Upper lobe of left lung (tissue), 4 donors: ENCODE measurements at regions not wholly inside any gene's neighbourhood (a gene's known extent, or its start where the extent isn't known, plus 50 kb on each side); places are given as distances from the start of the nearest gene placed in this dataset.

Source experiments
- POLR2A ChIP-seq, 4 donors: fragments of 450-650 bp; IDR thresholded peaks; one replicate each; pipeline ENCODE4 v1.5.1; 2016 to 2017; ENCODE audit warnings: antibody characterized with exemption in 4 of 4, mild to moderate bottlenecking in 2 of 4
- TF ChIP-seq, protein P1 (sequence below), 6 experiments: fragments of 450-650 bp in 4 of 6; fragments of 200-600 bp in 2 of 6; sonication (generic) in 2 of 6; IDR thresholded peaks; one replicate each; pipeline ENCODE4 v1.5.1; 2016 to 2019; ENCODE audit warnings: antibody characterized with exemption in 6 of 6

DNA sequence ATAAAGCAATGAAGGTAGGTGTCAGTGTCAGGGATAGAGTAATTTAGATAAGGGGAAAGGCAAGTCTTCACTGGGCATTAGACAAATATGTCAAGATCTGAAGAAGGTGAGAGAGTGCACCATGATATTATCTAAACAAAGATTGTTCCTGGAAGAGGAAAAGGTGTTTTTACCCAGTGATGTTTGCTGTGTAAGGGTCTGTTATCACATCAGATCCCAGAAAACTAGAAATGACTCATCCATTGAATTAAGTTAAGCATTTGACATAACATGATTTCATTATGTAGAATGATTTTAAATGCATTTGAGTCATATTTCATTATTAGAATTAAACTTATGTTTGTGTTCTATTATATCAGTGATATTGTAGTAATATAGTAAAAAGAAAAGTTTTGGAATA is 1279.5 kb upstream of the CITED2 start:
- TF ChIP-seq, protein P1, sequence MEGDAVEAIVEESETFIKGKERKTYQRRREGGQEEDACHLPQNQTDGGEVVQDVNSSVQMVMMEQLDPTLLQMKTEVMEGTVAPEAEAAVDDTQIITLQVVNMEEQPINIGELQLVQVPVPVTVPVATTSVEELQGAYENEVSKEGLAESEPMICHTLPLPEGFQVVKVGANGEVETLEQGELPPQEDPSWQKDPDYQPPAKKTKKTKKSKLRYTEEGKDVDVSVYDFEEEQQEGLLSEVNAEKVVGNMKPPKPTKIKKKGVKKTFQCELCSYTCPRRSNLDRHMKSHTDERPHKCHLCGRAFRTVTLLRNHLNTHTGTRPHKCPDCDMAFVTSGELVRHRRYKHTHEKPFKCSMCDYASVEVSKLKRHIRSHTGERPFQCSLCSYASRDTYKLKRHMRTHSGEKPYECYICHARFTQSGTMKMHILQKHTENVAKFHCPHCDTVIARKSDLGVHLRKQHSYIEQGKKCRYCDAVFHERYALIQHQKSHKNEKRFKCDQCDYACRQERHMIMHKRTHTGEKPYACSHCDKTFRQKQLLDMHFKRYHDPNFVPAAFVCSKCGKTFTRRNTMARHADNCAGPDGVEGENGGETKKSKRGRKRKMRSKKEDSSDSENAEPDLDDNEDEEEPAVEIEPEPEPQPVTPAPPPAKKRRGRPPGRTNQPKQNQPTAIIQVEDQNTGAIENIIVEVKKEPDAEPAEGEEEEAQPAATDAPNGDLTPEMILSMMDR (IDR thresholded peaks at IDR 0.05), result no peak
- TF ChIP-seq POLR2A (IDR thresholded peaks at IDR 0.05), result no peak
